Astrocyte (in vitro differentiated cells and primary cell): ENCODE measurements at regions not wholly inside any gene's neighbourhood (a gene's known extent, or its start where the extent isn't known, plus 50 kb on each side); places are given as distances from the start of the nearest gene placed in this dataset.

Experiments
- DNase-seq: peaks from one replicate; pipeline ENCODE4 v3.0.0-alpha.2; 2010; ENCODE audit warnings: low read depth
- FAIRE-seq: peaks from 2 replicates; lab custom pipeline; 2011; peaks lifted over from hg19 to GRCh38; lab: Jason Lieb, UNC
- H2AFZ ChIP-seq: 2 replicates; pipeline ENCODE4 v1.6.0; 2012; ENCODE audit warnings: low read depth, low read length, inconsistent platforms
- H3K27ac ChIP-seq: 2 replicates; pipeline ENCODE4 v1.5.1; 2011; ENCODE audit warnings: low read depth, low read length, inconsistent platforms
- H3K27me3 ChIP-seq: 2 replicates; pipeline ENCODE4 v1.6.0; 2011; ENCODE audit warnings: low read length, inconsistent platforms; ENCODE audit not compliant: insufficient read depth
- H3K36me3 ChIP-seq: 2 replicates; pipeline ENCODE4 v1.5.1; 2011; ENCODE audit warnings: low read length, inconsistent platforms; ENCODE audit not compliant: insufficient read depth
- H3K4me1 ChIP-seq: 2 replicates; pipeline ENCODE4 v1.5.1; 2011; ENCODE audit warnings: low read length, inconsistent platforms; ENCODE audit not compliant: insufficient read depth
- H3K4me2 ChIP-seq: 2 replicates; pipeline ENCODE4 v1.6.0; 2012; ENCODE audit warnings: low read length, inconsistent platforms
- H3K4me3 ChIP-seq: 2 replicates; pipeline ENCODE4 v1.5.1; 2011; ENCODE audit warnings: low read depth, mild to moderate bottlenecking, low read length, inconsistent platforms; ENCODE audit not compliant: insufficient read depth
- H3K79me2 ChIP-seq: 2 replicates; pipeline ENCODE4 v1.6.0; 2012; ENCODE audit warnings: mild to moderate bottlenecking, low read length, inconsistent platforms; ENCODE audit not compliant: insufficient read depth
- H3K9ac ChIP-seq: 2 replicates; pipeline ENCODE4 v1.6.0; 2012; ENCODE audit warnings: mild to moderate bottlenecking, low read length, inconsistent platforms
- H3K9me3 ChIP-seq: 2 replicates; pipeline ENCODE4 v1.5.1; 2012; ENCODE audit warnings: low read depth, mild to moderate bottlenecking, low read length, inconsistent platforms; ENCODE audit not compliant: insufficient read depth
- H4K20me1 ChIP-seq: 2 replicates; pipeline ENCODE4 v1.6.0; 2012; ENCODE audit warnings: low read length, inconsistent platforms; ENCODE audit not compliant: insufficient read depth
- H3K27ac Mint-ChIP-seq: one replicate; pipeline ENCODE4 v1.8.0; 2021; ENCODE audit warnings: mild to moderate bottlenecking, mixed read lengths; ENCODE audit not compliant: unreplicated experiment
- H3K27me3 Mint-ChIP-seq: one replicate; pipeline ENCODE4 v1.8.0; 2021; ENCODE audit warnings: low read depth, mixed read lengths; ENCODE audit not compliant: unreplicated experiment
- H3K36me3 Mint-ChIP-seq: one replicate; pipeline ENCODE4 v1.8.0; 2021; ENCODE audit warnings: low read depth, mixed read lengths; ENCODE audit not compliant: unreplicated experiment
- H3K4me1 Mint-ChIP-seq: one replicate; pipeline ENCODE4 v1.8.0; 2021; ENCODE audit warnings: low read depth, mixed read lengths; ENCODE audit not compliant: unreplicated experiment
- H3K4me3 Mint-ChIP-seq: one replicate; pipeline ENCODE4 v1.8.0; 2021; ENCODE audit warnings: mild to moderate bottlenecking, moderate library complexity, mixed read lengths; ENCODE audit not compliant: unreplicated experiment
- H3K9me3 Mint-ChIP-seq: one replicate; pipeline ENCODE4 v1.8.0; 2021; ENCODE audit warnings: mild to moderate bottlenecking, mixed read lengths; ENCODE audit not compliant: unreplicated experiment
- EZH2 ChIP-seq: IDR thresholded peaks from 2 replicates; pipeline ENCODE4 v1.6.1; 2012; ENCODE audit warnings: mild to moderate bottlenecking, low read length, inconsistent platforms; ENCODE audit not compliant: insufficient read depth
- TF ChIP-seq, protein P1 (sequence below): IDR thresholded peaks from 2 replicates; pipeline ENCODE4 v1.5.1; 2011; ENCODE audit warnings: low read depth, mild to moderate bottlenecking, inconsistent platforms, low read length, moderate library complexity; ENCODE audit not compliant: insufficient read depth

DNA sequence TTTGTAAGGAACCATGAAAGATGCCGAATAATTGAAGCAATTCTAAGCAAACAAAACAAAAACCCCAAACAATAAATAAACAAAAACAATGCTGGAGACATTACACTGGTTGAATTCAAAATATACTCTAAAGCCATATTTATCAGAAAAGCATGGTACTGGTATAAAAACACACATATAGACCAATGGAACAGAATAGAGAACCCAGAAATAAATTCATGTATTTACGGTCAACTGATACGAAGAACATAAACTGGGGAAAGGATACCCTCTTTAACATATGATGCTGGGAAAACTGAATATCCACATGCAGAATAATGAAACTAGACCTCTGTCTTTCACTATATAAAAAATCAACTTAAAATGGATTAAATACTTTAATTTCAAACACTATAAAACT, 214.3 kb upstream of the PDZRN3 start:
- no peak overlapping the region for H3K4me3 Mint-ChIP-seq

DNA sequence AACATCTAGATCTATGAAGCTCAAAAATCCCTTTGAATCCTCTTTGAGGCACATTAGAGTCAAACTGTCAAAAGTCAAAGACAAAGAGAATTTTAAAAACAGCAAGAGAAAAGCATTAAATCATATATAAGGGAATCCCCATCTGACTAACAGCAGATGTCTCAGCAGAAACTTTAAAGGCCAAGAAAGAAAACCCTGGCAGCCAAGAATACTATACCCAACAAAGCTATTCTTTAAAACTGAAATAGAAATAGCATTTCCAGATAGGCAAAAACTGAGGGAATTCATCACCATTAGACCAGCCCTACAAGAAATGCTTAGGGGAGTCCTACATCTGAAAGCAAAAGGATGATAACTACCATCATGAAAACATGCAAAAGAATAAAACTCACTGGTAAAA, 211.2 kb upstream of the PDZRN3 start:
- Histone ChIP-seq H2AFZ (no peak overlapping the region), H3K4me3 (no peak overlapping the region), H3K27ac (no peak overlapping the region), H4K20me1 (no peaks in the 10 kb centered on the region), H3K36me3 (no peaks in the 10 kb centered on the region), H3K79me2 (no peaks in the 10 kb centered on the region), H3K4me1 (no peaks in the 10 kb centered on the region), H3K9ac (no peak overlapping the region), H3K27me3 (no peaks in the 10 kb centered on the region), H3K4me2 (no peak overlapping the region), H3K9me3 (no peaks in the 10 kb centered on the region)
- H3K4me3 Mint-ChIP-seq, result no peak overlapping the region
- DNase-seq (no peak), FAIRE-seq (no peak)
- no peak overlapping the region for H3K27ac Mint-ChIP-seq
- H3K9me3 Mint-ChIP-seq, result peaks cover 12% of the 10 kb centered on the region
- H3K27me3 Mint-ChIP-seq, result no peaks in the 10 kb centered on the region
- TF ChIP-seq, protein P1, sequence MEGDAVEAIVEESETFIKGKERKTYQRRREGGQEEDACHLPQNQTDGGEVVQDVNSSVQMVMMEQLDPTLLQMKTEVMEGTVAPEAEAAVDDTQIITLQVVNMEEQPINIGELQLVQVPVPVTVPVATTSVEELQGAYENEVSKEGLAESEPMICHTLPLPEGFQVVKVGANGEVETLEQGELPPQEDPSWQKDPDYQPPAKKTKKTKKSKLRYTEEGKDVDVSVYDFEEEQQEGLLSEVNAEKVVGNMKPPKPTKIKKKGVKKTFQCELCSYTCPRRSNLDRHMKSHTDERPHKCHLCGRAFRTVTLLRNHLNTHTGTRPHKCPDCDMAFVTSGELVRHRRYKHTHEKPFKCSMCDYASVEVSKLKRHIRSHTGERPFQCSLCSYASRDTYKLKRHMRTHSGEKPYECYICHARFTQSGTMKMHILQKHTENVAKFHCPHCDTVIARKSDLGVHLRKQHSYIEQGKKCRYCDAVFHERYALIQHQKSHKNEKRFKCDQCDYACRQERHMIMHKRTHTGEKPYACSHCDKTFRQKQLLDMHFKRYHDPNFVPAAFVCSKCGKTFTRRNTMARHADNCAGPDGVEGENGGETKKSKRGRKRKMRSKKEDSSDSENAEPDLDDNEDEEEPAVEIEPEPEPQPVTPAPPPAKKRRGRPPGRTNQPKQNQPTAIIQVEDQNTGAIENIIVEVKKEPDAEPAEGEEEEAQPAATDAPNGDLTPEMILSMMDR, result no peak
- TF ChIP-seq EZH2, result no peak
- no peaks in the 10 kb centered on the region for H3K4me1 Mint-ChIP-seq
- H3K36me3 Mint-ChIP-seq, result no peaks in the 10 kb centered on the region

More for the DNA sequence above, 214.3 kb upstream of the PDZRN3 start:
- TF ChIP-seq, protein P1, result no peak
- no peak for TF ChIP-seq EZH2
- no peaks in the 10 kb centered on the region for H4K20me1 ChIP-seq
- Mint-ChIP-seq H3K27ac (no peak overlapping the region), H3K4me1 (no peaks in the 10 kb centered on the region), H3K36me3 (no peaks in the 10 kb centered on the region), H3K27me3 (no peaks in the 10 kb centered on the region), H3K9me3 (peaks cover 12% of the 10 kb centered on the region)
- DNase-seq, result no peak
- FAIRE-seq, result no peak
- H3K4me2 ChIP-seq, result no peak overlapping the region
- no peaks in the 10 kb centered on the region for H3K9me3 ChIP-seq
- H3K4me3 ChIP-seq, result no peak overlapping the region
- no peak overlapping the region for H3K9ac ChIP-seq
- no peaks in the 10 kb centered on the region for H3K36me3 ChIP-seq
- H2AFZ ChIP-seq, result no peak overlapping the region
- H3K79me2 ChIP-seq, result no peaks in the 10 kb centered on the region
- no peaks in the 10 kb centered on the region for H3K4me1 ChIP-seq
- no peaks in the 10 kb centered on the region for H3K27me3 ChIP-seq
- H3K27ac ChIP-seq, result no peak overlapping the region

DNA sequence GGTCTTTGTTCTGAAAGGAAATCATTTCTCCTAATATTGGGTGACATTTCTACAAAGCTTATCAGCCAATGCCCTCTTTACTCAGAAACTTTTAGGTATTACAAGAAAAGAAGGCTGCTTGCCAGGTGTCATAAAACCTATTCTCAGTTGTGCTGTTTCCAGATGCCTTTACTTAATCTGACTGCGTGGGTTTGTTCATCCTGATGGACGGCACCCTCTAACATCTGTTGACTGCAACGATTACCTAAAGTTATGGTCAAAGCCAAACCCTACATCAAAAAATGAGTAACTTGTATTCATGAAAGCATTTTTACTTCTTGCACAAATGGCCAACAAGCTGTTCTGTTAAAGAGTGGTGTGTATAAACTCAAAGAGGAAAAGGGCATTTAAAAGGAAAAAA, 207.7 kb upstream of the PDZRN3 start:
- Histone ChIP-seq H3K4me3 (no peak overlapping the region), H3K9ac (no peak overlapping the region), H4K20me1 (no peaks in the 10 kb centered on the region), H3K4me1 (no peaks in the 10 kb centered on the region), H3K27me3 (no peaks in the 10 kb centered on the region), H3K79me2 (no peaks in the 10 kb centered on the region), H3K9me3 (no peaks in the 10 kb centered on the region), H2AFZ (no peak overlapping the region), H3K27ac (no peak overlapping the region), H3K4me2 (no peak overlapping the region), H3K36me3 (no peaks in the 10 kb centered on the region)
- Mint-ChIP-seq H3K4me3 (no peak overlapping the region), H3K27me3 (no peaks in the 10 kb centered on the region), H3K27ac (no peak overlapping the region), H3K9me3 (peaks cover 10% of the 10 kb centered on the region), H3K36me3 (no peaks in the 10 kb centered on the region), H3K4me1 (peaks cover 3% of the 10 kb centered on the region)
- no peak for FAIRE-seq
- DNase-seq, result no peak
- TF ChIP-seq, protein P1, result no peak
- TF ChIP-seq EZH2, result no peak
